D341Med (cell line): ENCODE measurements at regions not wholly inside any gene's neighbourhood (a gene's known extent, or its start where the extent isn't known, plus 50 kb on each side); places are given as distances from the start of the nearest gene placed in this dataset.

Experiments used
- DNase-seq: peaks from one replicate; pipeline ENCODE4 v3.0.0; 2012; ENCODE audit warnings: low spot score

GRCh38 chr5:165201771-165202518 lies 1696.5 kb downstream of the MAT2B start:
- no peak for DNase-seq

GRCh38 chr5:165202519-165202910 lies 1697.1 kb downstream of the MAT2B start:
- DNase-seq, result no peak

GRCh38 chr5:165209101-165209727 lies 1703.8 kb downstream of the MAT2B start:
- peak; percentile 24 for DNase-seq

GRCh38 chr5:165224366-165225045 lies 1719.1 kb downstream of the MAT2B start:
- DNase-seq, result no peak

GRCh38 chr5:165227515-165227914 lies 1722.1 kb downstream of the MAT2B start:
- DNase-seq, result no peak

- DNase-seq, result no peak
Observed at GRCh38 chr5:165228184-165228583, 1722.8 kb downstream of the MAT2B start.

GRCh38 chr5:165231821-165232508 lies 1726.5 kb downstream of the MAT2B start:
- no peak for DNase-seq

- no peak for DNase-seq
Observed at GRCh38 chr5:165232509-165233028, 1727.2 kb downstream of the MAT2B start.

GRCh38 chr5:165241811-165242210 lies 1736.4 kb downstream of the MAT2B start:
- no peak for DNase-seq

- DNase-seq, result no peak
Observed at GRCh38 chr5:165242646-165243045, 1737.2 kb downstream of the MAT2B start.

GRCh38 chr5:165244407-165244806 lies 1739.0 kb downstream of the MAT2B start:
- DNase-seq, result no peak

- DNase-seq, result peak; percentile 13
Observed at GRCh38 chr5:165258197-165258771, 1752.9 kb downstream of the MAT2B start.

- DNase-seq, result no peak
Observed at GRCh38 chr5:165260426-165260825, 1755.0 kb downstream of the MAT2B start.

- DNase-seq, result no peak
Observed at GRCh38 chr5:165263536-165263935, 1758.1 kb downstream of the MAT2B start.

GRCh38 chr5:165266939-165267338 lies 1761.5 kb downstream of the MAT2B start:
- no peak for DNase-seq

GRCh38 chr5:165272436-165272835 lies 1767.0 kb downstream of the MAT2B start:
- no peak for DNase-seq

GRCh38 chr5:165277661-165278060 lies 1772.2 kb downstream of the MAT2B start:
- no peak for DNase-seq

GRCh38 chr5:165282491-165282890 lies 1777.1 kb downstream of the MAT2B start:
- no peak for DNase-seq

GRCh38 chr5:165286692-165287091 lies 1781.3 kb downstream of the MAT2B start:
- no peak for DNase-seq

GRCh38 chr5:165290535-165290934 lies 1785.1 kb downstream of the MAT2B start:
- no peak for DNase-seq

GRCh38 chr5:165296401-165297130 lies 1791.1 kb downstream of the MAT2B start:
- no peak for DNase-seq
